ENCODE measurements at regions not wholly inside any gene's neighbourhood (a gene's known extent, or its start where the extent isn't known, plus 50 kb on each side); places are given as distances from the start of the nearest gene placed in this dataset.

DNA sequence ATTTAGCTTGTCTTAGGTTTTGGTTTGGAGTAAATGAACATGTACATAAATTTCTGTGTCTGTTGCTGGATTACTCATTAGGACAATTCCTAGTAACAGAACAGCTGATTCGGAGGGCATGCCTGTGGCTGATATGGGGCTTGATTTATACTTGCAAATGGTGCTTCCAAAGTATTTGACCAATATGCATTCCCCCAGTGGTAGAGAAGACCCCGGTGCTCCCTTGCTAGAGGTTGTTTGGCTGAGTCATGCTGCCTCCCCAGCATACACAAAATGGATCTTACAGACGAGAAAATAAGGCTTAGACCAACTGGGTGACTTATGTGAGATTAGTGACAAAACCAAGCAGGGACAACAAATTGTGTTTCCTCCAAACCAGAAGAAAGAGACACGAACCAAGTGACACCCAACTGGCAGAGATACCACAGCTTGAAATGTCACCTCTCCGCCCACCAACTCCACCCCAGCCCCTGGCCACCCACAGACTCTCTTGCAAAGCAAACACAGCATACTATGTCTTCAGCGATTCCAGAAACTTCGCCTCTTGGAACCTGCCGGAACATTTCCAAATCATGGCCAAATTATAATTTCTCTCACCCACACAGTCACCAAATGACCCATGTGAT is 75.9 kb upstream of the ETS2 start:
- no peak for TF ChIP-seq CTCF (IDR thresholded peaks at IDR 0.05; ENCODE audit: insufficient read depth, low read length)
- no peak for TF ChIP-seq SPI1 (IDR thresholded peaks at IDR 0.05; ENCODE audit: borderline replicate concordance, low read depth)
- TF ChIP-seq POLR2AphosphoS5 (IDR thresholded peaks at IDR 0.05; ENCODE audit: low read depth), result no peak
- no peak for TF ChIP-seq REST (IDR thresholded peaks at IDR 0.05; ENCODE audit: insufficient replicate concordance, low read depth)
